HCT116 (cell line): ENCODE measurements at regions not wholly inside any gene's neighbourhood (a gene's known extent, or its start where the extent isn't known, plus 50 kb on each side); places are given as distances from the start of the nearest gene placed in this dataset.

ENCODE experiments used
- ATAC-seq: fragments of 200-7000 bp; cut with Tn5 transposase; 2 replicates; pipeline ENCODE4 v1.9.1; 2020; ENCODE audit warnings: mild to moderate bottlenecking, moderate library complexity
- BruUV-seq: library from RNA; stranded (reverse); fragments of 400-500 nt; replicated peaks from 2 replicates; lab custom pipeline; 2021; lab: Mats Ljungman, UMichigan
- CTCF ChIA-PET: fragments of 300-600 bp; sonication (Branson Sonifier 250); formaldehyde crosslinking; loops from one replicate; lab custom pipeline; 2021; ENCODE audit warnings: antibody characterized with exemption; lab: Charles Lee
- POLR2A ChIA-PET: fragments of 300-600, 350-600 bp; sonication (Branson Sonifier 250); formaldehyde crosslinking; loops from one replicate; lab custom pipeline; 2021; ENCODE audit warnings: antibody characterized with exemption; lab: Charles Lee
- RAD21 ChIA-PET, 2 experiments: fragments of 300-600 bp; sonication (Branson Sonifier 250); formaldehyde crosslinking; loops; one replicate each; lab custom pipeline; 2023; ENCODE audit warnings: low total read pairs in 2 of 2; ENCODE audit not compliant: uncharacterized antibody in 2 of 2, unreplicated experiment in 2 of 2, low non-redundant PET in 1 of 2; lab: Charles Lee
- DNase-seq: peaks from one replicate; pipeline ENCODE4 v3.0.0-alpha.2; 2010; ENCODE audit warnings: low read depth, low spot score
- H2AFZ ChIP-seq: fragments of 200-600 bp; shearing (Covaris generic), sonication (generic); 2 replicates; pipeline ENCODE4 v1.6.1; 2017; ENCODE audit warnings: low read depth, mixed run types, mixed read lengths, antibody characterized with exemption, low read length; ENCODE audit not compliant: poor library complexity, severe bottlenecking
- H3K27ac ChIP-seq: 2 replicates; pipeline ENCODE4 v1.5.1; 2012; ENCODE audit warnings: low read depth, low read length
- H3K27me3 ChIP-seq: fragments of 200-600 bp; sonication (generic); 2 replicates; pipeline ENCODE4 v1.6.1; 2016; ENCODE audit warnings: mixed run types, low read length, mixed read lengths; ENCODE audit not compliant: insufficient read depth
- H3K36me3 ChIP-seq, 2 experiments: fragments of 200-500 bp in 1 of 2; fragments of 200-600 bp in 1 of 2; sonication (Bioruptor generic) in 1 of 2; sonication (generic) in 1 of 2; 2 replicates each; pipeline versions ENCODE4 v1.5.1 to v1.6.1; 2014 to 2016; ENCODE audit warnings: low read length in 2 of 2, inconsistent platforms in 1 of 2, mixed read lengths in 1 of 2, mixed run types in 1 of 2; ENCODE audit not compliant: insufficient read depth in 2 of 2, control insufficient read depth in 1 of 2
- H3K4me1 ChIP-seq, 2 experiments: fragments of 200-600 bp in 1 of 2; sonication (generic) in 1 of 2; 2 replicates each; pipeline versions ENCODE4 v1.5.1 to v1.6.1; 2012 to 2017; ENCODE audit warnings: low read length in 2 of 2, inconsistent platforms in 1 of 2, mild to moderate bottlenecking in 1 of 2, mixed read lengths in 1 of 2, mixed run types in 1 of 2, moderate library complexity in 1 of 2; ENCODE audit not compliant: insufficient read depth in 2 of 2, control insufficient read depth in 1 of 2
- H3K4me2 ChIP-seq: fragments of 200-600 bp; sonication (generic); 2 replicates; pipeline ENCODE4 v1.6.1; 2017; ENCODE audit warnings: mixed run types, low read length, mixed read lengths
- H3K4me3 ChIP-seq, 2 experiments: fragments of 200-600 bp in 1 of 2; sonication (generic) in 1 of 2; replicated peaks in 1 of 2; 2 replicates each; pipeline ENCODE4 v1.5.1; 2011 to 2016; ENCODE audit warnings: low read length in 2 of 2, control low read depth in 1 of 2, low read depth in 1 of 2, mild to moderate bottlenecking in 1 of 2, mixed read lengths in 1 of 2, mixed run types in 1 of 2
- H3K79me2 ChIP-seq: fragments of 200-600 bp; sonication (generic); 2 replicates; pipeline ENCODE4 v1.6.1; 2017; ENCODE audit warnings: mild to moderate bottlenecking, mixed run types, low read length, moderate library complexity, mixed read lengths; ENCODE audit not compliant: insufficient read depth
- H3K9ac ChIP-seq: fragments of 200-600 bp; sonication (generic); 2 replicates; pipeline ENCODE4 v1.6.1; 2016; ENCODE audit warnings: low read length, mixed read lengths
- H3K9me2 ChIP-seq: fragments of 200-600 bp; sonication (generic), shearing (Covaris generic); 2 replicates; pipeline ENCODE4 v1.6.1; 2017; ENCODE audit warnings: mixed run types, mild to moderate bottlenecking, moderate library complexity; ENCODE audit not compliant: insufficient read depth
- H3K9me3 ChIP-seq, 2 experiments: fragments of 200-500 bp in 1 of 2; fragments of 200-600 bp in 1 of 2; sonication (Bioruptor generic) in 1 of 2; sonication (generic) in 1 of 2; 2 replicates each; pipeline ENCODE4 v1.6.1; 2014 to 2017; ENCODE audit warnings: low read length in 2 of 2, mixed read lengths in 2 of 2, inconsistent platforms in 1 of 2, low read depth in 1 of 2, mild to moderate bottlenecking in 1 of 2, mixed run types in 1 of 2, moderate library complexity in 1 of 2; ENCODE audit not compliant: control insufficient read depth in 1 of 2, insufficient read depth in 1 of 2
- H4K20me1 ChIP-seq: fragments of 200-600 bp; sonication (generic), shearing (Covaris generic); 2 replicates; pipeline ENCODE4 v1.6.1; 2017; ENCODE audit warnings: mixed run types, mild to moderate bottlenecking, moderate library complexity; ENCODE audit not compliant: insufficient read depth
- CEBPB ChIP-seq: IDR thresholded peaks from 2 replicates; pipeline ENCODE4 v1.6.1; 2012; ENCODE audit warnings: low read depth
- CTCF ChIP-seq, 3 experiments: fragments of 200-600 bp in 1 of 3; sonication (generic) in 1 of 3; IDR thresholded peaks in 2 of 3; conservative IDR thresholded peaks in 1 of 3; 2 replicates each; pipeline ENCODE4 v1.5.1; 2012 to 2017; ENCODE audit warnings: low read depth in 2 of 3, low read length in 2 of 3, antibody characterized with exemption in 1 of 3, borderline replicate concordance in 1 of 3, control low read depth in 1 of 3, mild to moderate bottlenecking in 1 of 3, mixed read lengths in 1 of 3, mixed run types in 1 of 3, moderate library complexity in 1 of 3; ENCODE audit not compliant: insufficient read depth in 1 of 3
- EGR1 ChIP-seq: IDR thresholded peaks from 2 replicates; pipeline ENCODE4 v1.6.1; 2012; ENCODE audit warnings: low read depth
- EZH2 ChIP-seq: fragments of 200-600 bp; sonication (generic); IDR thresholded peaks from 2 replicates; pipeline ENCODE4 v1.6.1; 2017; ENCODE audit warnings: antibody characterized with exemption, mixed run types
- EZH2phosphoT487 ChIP-seq: fragments of 200-600 bp; IDR thresholded peaks from 2 replicates; pipeline ENCODE4 v1.6.1; 2018; ENCODE audit warnings: antibody characterized with exemption, borderline replicate concordance
- FOSL1 ChIP-seq: IDR thresholded peaks from 2 replicates; pipeline ENCODE4 v1.6.1; 2012; ENCODE audit warnings: low read depth
- MAX ChIP-seq: IDR thresholded peaks from 2 replicates; pipeline ENCODE4 v1.6.1; 2012
- POLR2A ChIP-seq: IDR thresholded peaks from 2 replicates; pipeline ENCODE4 v1.7.0; 2011; ENCODE audit warnings: borderline replicate concordance; ENCODE audit not compliant: insufficient read depth, insufficient read length; ENCODE audit errors: extremely low read depth
- RAD21 ChIP-seq: IDR thresholded peaks from 2 replicates; pipeline ENCODE4 v1.6.1; 2012; ENCODE audit warnings: low read depth, mild to moderate bottlenecking
- SIN3A ChIP-seq: IDR thresholded peaks from 2 replicates; pipeline ENCODE4 v1.6.1; 2012; ENCODE audit warnings: low read depth
- SP1 ChIP-seq: IDR thresholded peaks from 2 replicates; pipeline ENCODE4 v1.6.1; 2012; ENCODE audit warnings: low read depth
- ZFX ChIP-seq: fragments of 450-650 bp; IDR thresholded peaks from 2 replicates; pipeline ENCODE4 v1.6.1; 2017
- ZNF274 ChIP-seq: fragments of 200-500 bp; sonication (Bioruptor generic); IDR thresholded peaks from 2 replicates; pipeline ENCODE4 v1.6.1; 2014; ENCODE audit warnings: mild to moderate bottlenecking, low read depth, low read length, inconsistent platforms
- intact Hi-C: fragments of 100-400 bp; cut with micrococcal nuclease; formaldehyde crosslinking; loops from 2 replicates; pipeline ENCODE4 v1.10.0; 2022
- TF ChIP-seq, protein P1 (sequence below): IDR thresholded peaks from 2 replicates; pipeline ENCODE4 v1.6.1; 2012

DNA sequence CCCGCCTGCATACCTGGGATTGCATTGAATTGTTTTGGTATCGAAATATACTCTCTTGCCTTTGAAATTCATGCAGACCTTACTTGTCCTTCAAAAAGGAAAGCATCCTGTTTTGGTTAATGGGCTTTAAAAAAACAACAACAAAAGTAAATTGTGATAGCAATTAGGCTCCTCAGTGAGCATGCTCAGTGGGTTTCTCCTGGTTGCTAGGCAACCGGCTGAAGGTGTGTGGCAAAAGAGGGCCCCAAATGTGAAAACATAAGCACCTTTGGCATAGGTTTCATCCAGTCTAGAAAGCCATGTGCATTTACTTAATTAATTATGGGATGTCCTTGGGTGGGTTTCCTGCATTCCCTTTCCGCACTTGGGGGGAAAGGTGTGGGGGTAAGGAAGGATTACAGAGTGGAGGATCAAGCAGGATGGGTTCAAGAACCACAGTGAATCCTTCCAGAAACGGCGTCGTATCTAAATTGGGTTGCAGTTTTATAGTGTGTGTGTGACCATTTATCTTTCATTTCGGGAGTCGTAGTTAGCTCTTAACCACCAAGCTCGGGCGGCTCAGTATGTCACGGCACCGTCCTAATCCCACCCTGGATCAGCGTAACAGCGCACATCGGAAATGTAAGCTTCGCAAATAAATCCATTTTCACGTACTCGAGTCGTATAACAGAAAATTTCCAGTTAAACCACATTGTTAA, 274.9 kb upstream of the TCF4 start (continued):
- TF ChIP-seq CTCF (IDR thresholded peaks at IDR 0.05 in 2 of 3, conservative IDR thresholded peaks at IDR 0.05 in 1 of 3; ENCODE audit: borderline replicate concordance in 1 of 3, insufficient read depth in 1 of 3, low read depth in 2 of 3, low read length in 2 of 3) (no peak), POLR2A (no peak), MAX (no peak), ZFX (no peak), SIN3A (no peak), CEBPB (no peak)

GRCh38 chr18:55861266-55861665, 273.3 kb upstream of the TCF4 start:
- Histone ChIP-seq H3K9ac (no peak overlapping the region), H3K27me3 (no peaks in the 10 kb centered on the region), H3K4me1 (no peaks in the 10 kb centered on the region), H3K9me3 (peaks cover 0 to 22% of the 10 kb centered on the region in 2 experiments; a peak in 3 of 4 replicates), H3K36me3 (no peaks in the 10 kb centered on the region), H3K4me2 (no peak overlapping the region), H3K9me2 (no peaks in the 10 kb centered on the region), H3K79me2 (no peaks in the 10 kb centered on the region), H4K20me1 (no peaks in the 10 kb centered on the region; the same call in 1 of the 2 replicates), H3K4me3 (no peak overlapping the region), H2AFZ (no peak overlapping the region), H3K27ac (no peak overlapping the region)
- ChIA-PET CTCF (no interaction called here), POLR2A (no interaction called here), RAD21 (no interaction called here)
- intact Hi-C loops: no loop called here
- TF ChIP-seq, protein P1, sequence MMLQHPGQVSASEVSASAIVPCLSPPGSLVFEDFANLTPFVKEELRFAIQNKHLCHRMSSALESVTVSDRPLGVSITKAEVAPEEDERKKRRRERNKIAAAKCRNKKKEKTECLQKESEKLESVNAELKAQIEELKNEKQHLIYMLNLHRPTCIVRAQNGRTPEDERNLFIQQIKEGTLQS: no peak
- TF ChIP-seq EZH2 (no peak), POLR2A (no peak), ZNF274 (no peak), EZH2phosphoT487 (no peak), MAX (no peak), SP1 (no peak), RAD21 (no peak), EGR1 (no peak), CTCF (IDR thresholded peaks at IDR 0.05 in 2 of 3, conservative IDR thresholded peaks at IDR 0.05 in 1 of 3; ENCODE audit: borderline replicate concordance in 1 of 3, insufficient read depth in 1 of 3, low read depth in 2 of 3, low read length in 2 of 3) (no peak), FOSL1 (no peak)
- ATAC-seq: no peak
- BruUV-seq: no TSS peak
- no peak for DNase-seq
